Thyroid gland (tissue), 4 donors: ENCODE measurements at regions not wholly inside any gene's neighbourhood (a gene's known extent, or its start where the extent isn't known, plus 50 kb on each side); places are given as distances from the start of the nearest gene placed in this dataset.

ENCODE experiments used
- CTCF ChIP-seq, 6 experiments: fragments of 200-600 bp in 3 of 6; fragments of 450-650 bp in 3 of 6; sonication (generic) in 3 of 6; IDR thresholded peaks; one replicate each; pipeline ENCODE4 v1.5.1; 2016 to 2019; ENCODE audit warnings: antibody characterized with exemption in 6 of 6, mild to moderate bottlenecking in 2 of 6, inconsistent platforms in 1 of 6, moderate library complexity in 1 of 6
- POLR2A ChIP-seq, 2 donors: fragments of 450-650 bp; IDR thresholded peaks; one replicate each; pipeline ENCODE4 v1.6.1; 2017; ENCODE audit warnings: antibody characterized with exemption in 2 of 2, mild to moderate bottlenecking in 2 of 2, moderate library complexity in 1 of 2

DNA sequence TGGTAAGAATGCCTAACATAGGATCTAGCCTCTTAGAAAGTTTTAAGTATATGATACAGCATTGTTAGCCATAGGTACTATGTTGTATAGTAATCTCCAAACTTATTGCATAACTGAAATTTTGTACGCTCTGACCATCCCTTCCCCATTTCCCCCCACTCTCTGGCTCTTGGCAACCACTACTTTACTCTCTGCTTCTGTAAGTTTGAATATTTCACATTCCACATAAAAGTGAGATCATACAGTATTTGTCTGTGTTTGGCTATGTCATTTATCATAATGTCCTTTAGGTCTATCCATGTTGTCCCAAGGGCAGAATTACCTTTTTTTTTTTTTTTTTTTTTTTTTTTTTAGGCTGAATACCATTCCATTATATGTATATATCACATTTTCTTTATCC lies 396.9 kb downstream of the DLEU7 start:
- no peak for TF ChIP-seq CTCF (IDR thresholded peaks at IDR 0.05)
- TF ChIP-seq POLR2A (IDR thresholded peaks at IDR 0.05): no peak
